ENCODE measurements at regions not wholly inside any gene's neighbourhood (a gene's known extent, or its start where the extent isn't known, plus 50 kb on each side); places are given as distances from the start of the nearest gene placed in this dataset.

DNA sequence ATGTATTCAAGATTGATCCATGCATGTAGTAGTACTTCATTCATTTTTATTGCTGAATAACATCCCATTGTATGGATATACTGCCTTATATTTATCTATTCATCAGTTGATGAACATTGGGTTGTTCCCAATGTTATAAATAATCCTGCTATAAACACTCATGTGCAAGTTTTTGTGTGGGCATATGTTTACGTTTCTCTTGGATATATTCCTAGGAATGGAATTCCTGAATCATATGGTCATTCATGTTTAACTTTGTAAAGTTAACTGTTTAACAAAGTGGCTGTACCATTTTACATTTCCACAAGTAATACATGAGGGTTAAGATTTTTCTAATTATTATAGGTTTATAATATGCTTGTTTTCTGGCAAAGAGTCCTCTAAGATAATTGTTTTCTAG is 1568.2 kb upstream of the SEL1L start:
- no peak for TF ChIP-seq POLR2A (IDR thresholded peaks at IDR 0.05)
- TF ChIP-seq, protein P1, sequence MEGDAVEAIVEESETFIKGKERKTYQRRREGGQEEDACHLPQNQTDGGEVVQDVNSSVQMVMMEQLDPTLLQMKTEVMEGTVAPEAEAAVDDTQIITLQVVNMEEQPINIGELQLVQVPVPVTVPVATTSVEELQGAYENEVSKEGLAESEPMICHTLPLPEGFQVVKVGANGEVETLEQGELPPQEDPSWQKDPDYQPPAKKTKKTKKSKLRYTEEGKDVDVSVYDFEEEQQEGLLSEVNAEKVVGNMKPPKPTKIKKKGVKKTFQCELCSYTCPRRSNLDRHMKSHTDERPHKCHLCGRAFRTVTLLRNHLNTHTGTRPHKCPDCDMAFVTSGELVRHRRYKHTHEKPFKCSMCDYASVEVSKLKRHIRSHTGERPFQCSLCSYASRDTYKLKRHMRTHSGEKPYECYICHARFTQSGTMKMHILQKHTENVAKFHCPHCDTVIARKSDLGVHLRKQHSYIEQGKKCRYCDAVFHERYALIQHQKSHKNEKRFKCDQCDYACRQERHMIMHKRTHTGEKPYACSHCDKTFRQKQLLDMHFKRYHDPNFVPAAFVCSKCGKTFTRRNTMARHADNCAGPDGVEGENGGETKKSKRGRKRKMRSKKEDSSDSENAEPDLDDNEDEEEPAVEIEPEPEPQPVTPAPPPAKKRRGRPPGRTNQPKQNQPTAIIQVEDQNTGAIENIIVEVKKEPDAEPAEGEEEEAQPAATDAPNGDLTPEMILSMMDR (IDR thresholded peaks at IDR 0.05), result no peak

All from prostate gland (tissue), 2 donors.